CD4-positive, CD25-positive, alpha-beta regulatory T cell (primary cell): ENCODE measurements at regions not wholly inside any gene's neighbourhood (a gene's known extent, or its start where the extent isn't known, plus 50 kb on each side); places are given as distances from the start of the nearest gene placed in this dataset.

Experiments
- ATAC-seq, 2 donors: fragments of 150-1000 bp; cut with Tn5 transposase; one replicate each; pipeline ENCODE4 v1.10.0; 2021; ENCODE audit warnings: low read depth in 2 of 2, moderate number of reproducible peaks in 2 of 2, moderate library complexity in 1 of 2
- DNase-seq, 3 donors: peaks; one replicate each; pipeline versions ENCODE4 v3.0.0 to v3.0.0-alpha.2; 2012 to 2022; ENCODE audit warnings: mixed read lengths in 1 of 3
- H3K27ac ChIP-seq: one replicate; pipeline ENCODE4 v1.7.0; 2013; ENCODE audit warnings: mild to moderate bottlenecking, low read length; ENCODE audit not compliant: insufficient read depth, poor library complexity, severe bottlenecking
- H3K27me3 ChIP-seq: one replicate; pipeline ENCODE4 v1.7.0; 2013; ENCODE audit warnings: low read length; ENCODE audit not compliant: control insufficient read depth, insufficient read depth
- H3K36me3 ChIP-seq: one replicate; pipeline ENCODE4 v1.7.0; 2013; ENCODE audit warnings: mild to moderate bottlenecking, low read length, moderate library complexity; ENCODE audit not compliant: control insufficient read depth, insufficient read depth
- H3K4me1 ChIP-seq: 2 replicates; pipeline ENCODE4 v1.7.0; 2013; ENCODE audit warnings: mild to moderate bottlenecking, low read length; ENCODE audit not compliant: insufficient read depth, control insufficient read depth, poor library complexity, severe bottlenecking
- H3K4me3 ChIP-seq: one replicate; pipeline ENCODE4 v1.7.0; 2013; ENCODE audit warnings: low read depth, mild to moderate bottlenecking, low read length, moderate library complexity
- H3K9me3 ChIP-seq, 2 experiments: 1 replicate in 1 of 2; 2 replicates in 1 of 2; pipeline ENCODE4 v1.7.0; 2013; ENCODE audit warnings: low read length in 2 of 2, mild to moderate bottlenecking in 1 of 2, moderate library complexity in 1 of 2; ENCODE audit not compliant: control insufficient read depth in 2 of 2
- H3K27ac Mint-ChIP-seq, 3 donors: one replicate each; pipeline ENCODE4 v1.8.0; 2020 to 2022; ENCODE audit warnings: mild to moderate bottlenecking in 3 of 3, mixed read lengths in 3 of 3, moderate library complexity in 2 of 3
- H3K27me3 Mint-ChIP-seq: one replicate; pipeline ENCODE4 v1.8.0; 2022; ENCODE audit warnings: mild to moderate bottlenecking, mixed read lengths
- H3K36me3 Mint-ChIP-seq: one replicate; pipeline ENCODE4 v1.8.0; 2020; ENCODE audit warnings: mixed read lengths
- H3K4me1 Mint-ChIP-seq, 4 donors: one replicate each; pipeline ENCODE4 v1.8.0; 2020 to 2022; ENCODE audit warnings: mixed read lengths in 4 of 4, mild to moderate bottlenecking in 1 of 4
- H3K4me3 Mint-ChIP-seq, 4 donors: one replicate each; pipeline ENCODE4 v1.8.0; 2020 to 2022; ENCODE audit warnings: mild to moderate bottlenecking in 4 of 4, mixed read lengths in 4 of 4, moderate library complexity in 3 of 4
- H3K9me3 Mint-ChIP-seq, 7 donors: one replicate each; pipeline ENCODE4 v1.8.0; 2020 to 2022; ENCODE audit warnings: mixed read lengths in 7 of 7, mild to moderate bottlenecking in 3 of 7, moderate library complexity in 2 of 7

- H3K4me3 ChIP-seq, result no peak overlapping the region
- no peak for ATAC-seq
- Mint-ChIP-seq H3K9me3 (peaks cover 0 to 2% (median 0%) of the 10 kb centered on the region in 7 donors), H3K27ac (no peak overlapping the region), H3K36me3 (no peaks in the 10 kb centered on the region), H3K4me1 (peaks cover 0 to 11% (median 0%) of the 10 kb centered on the region in 4 donors), H3K27me3 (no peaks in the 10 kb centered on the region), H3K4me3 (no peak overlapping the region)
- H3K27me3 ChIP-seq, result no peaks in the 10 kb centered on the region
- no peak for DNase-seq
- no peak overlapping the region for H3K27ac ChIP-seq
- no peaks in the 10 kb centered on the region for H3K9me3 ChIP-seq
- H3K36me3 ChIP-seq, result no peaks in the 10 kb centered on the region
- peaks cover 6% of the 10 kb centered on the region for H3K4me1 ChIP-seq
Measured at GRCh38 chr15:93982226-93982727, 249.1 kb upstream of the MCTP2 start.

GRCh38 chr15:93981706-93982105 lies 249.7 kb upstream of the MCTP2 start:
- Histone ChIP-seq H3K4me1 (peaks cover 2% of the 10 kb centered on the region), H3K27ac (no peak overlapping the region), H3K4me3 (no peak overlapping the region), H3K27me3 (no peaks in the 10 kb centered on the region), H3K9me3 (no peaks in the 10 kb centered on the region), H3K36me3 (no peaks in the 10 kb centered on the region)
- DNase-seq, result no peak
- no peaks in the 10 kb centered on the region for H3K27me3 Mint-ChIP-seq
- peaks cover 0 to 2% (median 0%) of the 10 kb centered on the region in 7 donors for H3K9me3 Mint-ChIP-seq
- H3K36me3 Mint-ChIP-seq, result no peaks in the 10 kb centered on the region
- H3K4me3 Mint-ChIP-seq, result no peak overlapping the region
- H3K27ac Mint-ChIP-seq, result no peak overlapping the region
- no peak for ATAC-seq
- H3K4me1 Mint-ChIP-seq, result peaks cover 0 to 8% (median 0%) of the 10 kb centered on the region in 4 donors

GRCh38 chr15:93980261-93980911 lies 251.0 kb upstream of the MCTP2 start:
- no peaks in the 10 kb centered on the region for H3K36me3 Mint-ChIP-seq
- ATAC-seq (no peak), DNase-seq (no peak)
- no peak overlapping the region for H3K4me3 ChIP-seq
- H3K27me3 Mint-ChIP-seq, result no peaks in the 10 kb centered on the region
- no peaks in the 10 kb centered on the region for H3K27me3 ChIP-seq
- no peak overlapping the region for H3K4me3 Mint-ChIP-seq
- H3K4me1 Mint-ChIP-seq, result no peaks in the 10 kb centered on the region
- no peaks in the 10 kb centered on the region for H3K9me3 ChIP-seq
- no peak overlapping the region for H3K27ac Mint-ChIP-seq
- no peaks in the 10 kb centered on the region for H3K4me1 ChIP-seq
- no peaks in the 10 kb centered on the region for H3K36me3 ChIP-seq
- H3K27ac ChIP-seq, result no peak overlapping the region
- H3K9me3 Mint-ChIP-seq, result peaks cover 0 to 2% (median 0%) of the 10 kb centered on the region in 7 donors

- no peak for DNase-seq
- Mint-ChIP-seq H3K9me3 (peaks cover 0 to 4% (median 0%) of the 10 kb centered on the region in 7 donors), H3K27me3 (no peaks in the 10 kb centered on the region), H3K4me3 (no peak overlapping the region), H3K4me1 (no peaks in the 10 kb centered on the region), H3K27ac (no peak overlapping the region), H3K36me3 (no peaks in the 10 kb centered on the region)
- no peaks in the 10 kb centered on the region for H3K9me3 ChIP-seq
- no peak overlapping the region for H3K4me3 ChIP-seq
- ATAC-seq, result no peak
- H3K27me3 ChIP-seq, result no peaks in the 10 kb centered on the region
- no peak overlapping the region for H3K27ac ChIP-seq
- H3K4me1 ChIP-seq, result no peaks in the 10 kb centered on the region
- H3K36me3 ChIP-seq, result no peaks in the 10 kb centered on the region
Measured at GRCh38 chr15:93974804-93975481, 256.4 kb upstream of the MCTP2 start.

GRCh38 chr15:93973287-93973686 lies 258.1 kb upstream of the MCTP2 start:
- Mint-ChIP-seq H3K9me3 (peaks cover 0 to 2% (median 0%) of the 10 kb centered on the region in 7 donors), H3K4me1 (no peaks in the 10 kb centered on the region), H3K27ac (no peak overlapping the region), H3K36me3 (no peaks in the 10 kb centered on the region), H3K4me3 (no peak overlapping the region), H3K27me3 (no peaks in the 10 kb centered on the region)
- Histone ChIP-seq H3K27ac (no peak overlapping the region), H3K27me3 (no peaks in the 10 kb centered on the region), H3K4me3 (no peak overlapping the region), H3K4me1 (no peaks in the 10 kb centered on the region), H3K9me3 (no peaks in the 10 kb centered on the region), H3K36me3 (no peaks in the 10 kb centered on the region)
- DNase-seq (no peak), ATAC-seq (no peak)

GRCh38 chr15:93968773-93969172 lies 262.6 kb upstream of the MCTP2 start:
- H3K27me3 ChIP-seq, result no peaks in the 10 kb centered on the region
- Mint-ChIP-seq H3K27me3 (no peaks in the 10 kb centered on the region), H3K9me3 (peaks cover 0 to 2% (median 0%) of the 10 kb centered on the region in 7 donors), H3K4me1 (no peaks in the 10 kb centered on the region), H3K36me3 (no peaks in the 10 kb centered on the region), H3K27ac (no peak overlapping the region), H3K4me3 (no peak overlapping the region)
- ATAC-seq (no peak), DNase-seq (no peak)
- no peaks in the 10 kb centered on the region for H3K36me3 ChIP-seq
- H3K9me3 ChIP-seq, result no peaks in the 10 kb centered on the region
- no peak overlapping the region for H3K27ac ChIP-seq
- no peak overlapping the region for H3K4me3 ChIP-seq
- H3K4me1 ChIP-seq, result no peaks in the 10 kb centered on the region

- Mint-ChIP-seq H3K4me3 (no peak overlapping the region), H3K36me3 (no peaks in the 10 kb centered on the region), H3K9me3 (peaks cover 0 to 3% (median 0%) of the 10 kb centered on the region in 7 donors), H3K27me3 (no peaks in the 10 kb centered on the region), H3K27ac (no peak overlapping the region), H3K4me1 (no peaks in the 10 kb centered on the region)
- Histone ChIP-seq H3K4me3 (no peak overlapping the region), H3K4me1 (no peaks in the 10 kb centered on the region), H3K9me3 (no peaks in the 10 kb centered on the region), H3K27me3 (no peaks in the 10 kb centered on the region), H3K36me3 (no peaks in the 10 kb centered on the region), H3K27ac (no peak overlapping the region)
- no peak for ATAC-seq
- DNase-seq, result no peak
Measured at GRCh38 chr15:93965304-93965908, 266.0 kb upstream of the MCTP2 start.
